Retinal pigment epithelial cell (primary cell): ENCODE measurements at regions not wholly inside any gene's neighbourhood (a gene's known extent, or its start where the extent isn't known, plus 50 kb on each side); places are given as distances from the start of the nearest gene placed in this dataset.

ENCODE experiments used
- DNase-seq: peaks from one replicate; pipeline ENCODE4 v3.0.0-alpha.2; 2010; ENCODE audit warnings: low read depth
- H3K4me3 ChIP-seq: 2 replicates; pipeline ENCODE4 v1.5.1; 2011; ENCODE audit warnings: mild to moderate bottlenecking, low read length, control low read depth, moderate library complexity
- CTCF ChIP-seq: conservative IDR thresholded peaks from 2 replicates; pipeline ENCODE4 v1.5.1; 2011; ENCODE audit warnings: low read depth, low read length, control low read depth, inconsistent platforms

GRCh38 chr17:52776234-52776633, 617.7 kb upstream of the CA10 start:
- TF ChIP-seq CTCF = no peak
- H3K4me3 ChIP-seq = no peak overlapping the region
- no peak for DNase-seq

- DNase-seq = no peak
- no peak for TF ChIP-seq CTCF
- H3K4me3 ChIP-seq = no peak overlapping the region
Observed at GRCh38 chr17:52762794-52763167, 604.3 kb upstream of the CA10 start.

DNA sequence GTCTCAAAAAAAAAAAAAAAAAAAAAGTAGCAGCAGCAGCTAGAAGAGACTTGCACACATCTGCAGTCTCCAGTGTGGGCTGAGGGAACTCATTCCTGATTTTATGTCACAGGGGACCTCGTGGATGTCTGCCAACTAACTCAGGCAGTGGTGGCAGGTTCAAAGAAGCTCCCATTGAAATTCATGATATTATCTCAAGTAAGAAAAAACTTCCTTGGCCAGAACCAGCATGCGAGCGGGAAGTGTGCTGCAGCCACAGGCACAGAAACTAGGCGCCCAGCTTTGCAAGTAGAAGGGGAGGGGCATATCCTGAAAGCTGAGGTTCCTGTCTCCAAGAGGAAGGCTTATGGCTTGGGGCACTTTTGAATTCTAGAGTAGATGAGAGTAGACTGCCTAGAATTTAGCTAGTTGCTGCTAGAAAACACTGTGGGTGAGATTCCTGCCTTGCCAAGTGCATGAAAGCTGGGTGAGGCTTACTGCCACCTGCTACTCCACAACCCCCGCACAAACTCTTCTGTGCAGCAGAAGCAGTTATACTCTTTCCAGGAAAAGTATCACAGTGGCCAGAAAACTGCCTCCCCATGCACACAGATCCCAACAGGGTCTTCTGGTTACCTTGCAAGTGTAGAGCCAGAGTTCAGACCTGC, 603.8 kb upstream of the CA10 start:
- TF ChIP-seq CTCF = no peak
- DNase-seq = no peak
- no peak overlapping the region for H3K4me3 ChIP-seq

GRCh38 chr17:52759864-52760263, 601.4 kb upstream of the CA10 start:
- H3K4me3 ChIP-seq = no peak overlapping the region
- TF ChIP-seq CTCF = no peak
- no peak for DNase-seq

- no peak overlapping the region for H3K4me3 ChIP-seq
- no peak for DNase-seq
- no peak for TF ChIP-seq CTCF
Observed at GRCh38 chr17:52758481-52758880, 600.0 kb upstream of the CA10 start.

- DNase-seq = no peak
- TF ChIP-seq CTCF = no peak
- no peak overlapping the region for H3K4me3 ChIP-seq
Observed at GRCh38 chr17:52756746-52757145, 598.2 kb upstream of the CA10 start.

GRCh38 chr17:52754838-52755237, 596.3 kb upstream of the CA10 start:
- no peak overlapping the region for H3K4me3 ChIP-seq
- TF ChIP-seq CTCF = no peak
- no peak for DNase-seq
